Frontal cortex (tissue), 1 donor: ENCODE measurements at regions not wholly inside any gene's neighbourhood (a gene's known extent, or its start where the extent isn't known, plus 50 kb on each side); places are given as distances from the start of the nearest gene placed in this dataset. TPM values are rescaled to one million over a fixed set of nuclear protein-coding genes. Genes with fewer than 3 reads are reported as not detected.

Experiments used
- small RNA-seq: library from RNA; depleted of rRNA; stranded (forward); fragments of <200 nt; gene quantifications from one replicate; pipeline ENCODE3, GENCODE V24; 2014

Small RNA genes in the stretch of these regions (small RNA-seq; reads per million reads assigned to genes)
- gene LINC02110, result not detected
